PC-9 (cell line): ENCODE measurements at regions not wholly inside any gene's neighbourhood (a gene's known extent, or its start where the extent isn't known, plus 50 kb on each side); places are given as distances from the start of the nearest gene placed in this dataset.

ENCODE experiments used
- BruUV-seq: library from RNA; stranded (reverse); fragments of 400-500 nt; replicated peaks from 2 replicates; lab custom pipeline; 2021; lab: Mats Ljungman, UMichigan
- CTCF ChIA-PET: fragments of 300-600 bp; sonication (Branson Sonifier 250); formaldehyde crosslinking; loops from one replicate; lab custom pipeline; 2022; ENCODE audit warnings: antibody characterized with exemption; lab: Charles Lee
- POLR2A ChIA-PET: fragments of 300-600 bp; sonication (Branson Sonifier 250); formaldehyde crosslinking; loops from one replicate; lab custom pipeline; 2022; ENCODE audit warnings: antibody characterized with exemption; ENCODE audit not compliant: unreplicated experiment; lab: Charles Lee
- DNase-seq, 2 experiments: peaks; one replicate each; pipeline versions ENCODE4 v3.0.0 to v3.0.0-alpha.2; 2015 to 2022; ENCODE audit warnings: mixed read lengths in 1 of 2
- H2AFZ ChIP-seq: fragments of 200-600 bp; sonication (generic); 2 replicates; pipeline ENCODE4 v1.8.1; 2017; ENCODE audit warnings: antibody characterized with exemption
- H3F3A ChIP-seq: fragments of 200-600 bp; sonication (generic); 2 replicates; pipeline ENCODE4 v1.8.1; 2017; ENCODE audit warnings: antibody characterized with exemption, mild to moderate bottlenecking, low read depth; ENCODE audit not compliant: insufficient read depth
- H3K27ac ChIP-seq: fragments of 200-600 bp; sonication (generic); 2 replicates; pipeline ENCODE4 v1.6.1; 2016; ENCODE audit warnings: mixed run types
- H3K27me3 ChIP-seq: fragments of 200-600 bp; sonication (generic); 2 replicates; pipeline ENCODE4 v1.6.1; 2016; ENCODE audit warnings: low read depth, mixed run types; ENCODE audit not compliant: insufficient read depth
- H3K36me3 ChIP-seq: fragments of 200-600 bp; sonication (generic); 2 replicates; pipeline ENCODE4 v1.6.1; 2016; ENCODE audit warnings: low read depth, mixed run types
- H3K4me1 ChIP-seq: fragments of 200-600 bp; sonication (generic); replicated peaks from 2 replicates; pipeline ENCODE4 v1.6.1; 2016; ENCODE audit warnings: mixed run types; ENCODE audit not compliant: insufficient read depth
- H3K4me2 ChIP-seq: fragments of 200-600 bp; sonication (generic); 2 replicates; pipeline ENCODE4 v1.6.1; 2017; ENCODE audit warnings: mixed run types
- H3K4me3 ChIP-seq: fragments of 200-600 bp; sonication (generic); 2 replicates; pipeline ENCODE4 v1.6.1; 2016; ENCODE audit warnings: mixed run types
- H3K79me2 ChIP-seq: fragments of 200-600 bp; sonication (generic); 2 replicates; pipeline ENCODE4 v1.6.1; 2017; ENCODE audit warnings: low read depth, mixed run types
- H3K9me2 ChIP-seq: fragments of 200-600 bp; sonication (generic); 2 replicates; pipeline ENCODE4 v1.8.1; 2017; ENCODE audit warnings: mild to moderate bottlenecking; ENCODE audit not compliant: insufficient read depth
- H3K9me3 ChIP-seq: fragments of 200-600 bp; sonication (generic); 2 replicates; pipeline ENCODE4 v1.8.1; 2016; ENCODE audit warnings: low read depth; ENCODE audit not compliant: insufficient read depth
- H4K20me1 ChIP-seq: fragments of 200-600 bp; sonication (generic); 2 replicates; pipeline ENCODE4 v1.8.1; 2017; ENCODE audit not compliant: insufficient read depth
- EZH2 ChIP-seq: fragments of 200-600 bp; sonication (generic); IDR thresholded peaks from 2 replicates; pipeline ENCODE4 v1.8.0; 2017; ENCODE audit warnings: antibody characterized with exemption, low read depth
- intact Hi-C: fragments of 100-400 bp; cut with micrococcal nuclease; formaldehyde crosslinking; loops from one replicate; pipeline ENCODE4 v1.10.0; 2022; ENCODE audit not compliant: unreplicated experiment
- TF ChIP-seq, protein P1 (sequence below): fragments of 200-600 bp; sonication (generic); conservative IDR thresholded peaks from 2 replicates; pipeline ENCODE4 v1.6.1; 2017; ENCODE audit warnings: mixed run types, antibody characterized with exemption, mild to moderate bottlenecking, moderate library complexity

DNA sequence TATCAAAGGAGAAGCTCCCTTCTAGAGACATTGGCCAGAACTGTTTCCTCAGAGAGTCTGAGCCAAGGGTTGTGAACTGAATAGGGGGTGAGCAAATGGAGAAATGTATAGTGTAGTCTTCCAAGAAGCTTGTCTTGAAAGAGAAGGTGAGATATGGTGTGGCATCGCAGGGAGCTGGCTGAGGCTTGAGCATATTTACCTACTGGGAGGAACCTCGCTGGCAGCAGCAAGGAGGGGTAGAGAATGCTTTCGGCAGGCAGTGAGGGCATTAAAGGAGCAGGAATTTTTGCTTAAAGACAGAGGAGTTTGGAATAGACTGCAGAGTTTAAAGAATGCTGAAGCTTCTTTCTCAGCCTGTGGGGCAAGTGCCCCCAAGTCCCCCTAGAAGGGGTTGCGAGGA, 59.3 kb upstream of the PRMT8 start:
- no peaks in the 10 kb centered on the region for H3K9me2 ChIP-seq
- H3K27ac ChIP-seq = no peak overlapping the region
- POLR2A ChIA-PET = no interaction called here
- H3F3A ChIP-seq = no peaks in the 10 kb centered on the region
- H4K20me1 ChIP-seq = no peaks in the 10 kb centered on the region
- no peak for DNase-seq
- peak overlapping the region; percentile 15; the same call in 1 of the 2 replicates for H3K4me3 ChIP-seq
- CTCF ChIA-PET = no interaction called here
- no peaks in the 10 kb centered on the region for H3K4me1 ChIP-seq
- peaks cover 77% of the 10 kb centered on the region for H3K27me3 ChIP-seq
- peak overlapping the region; percentile 46 for H3K4me2 ChIP-seq
- H2AFZ ChIP-seq = 0 out of 2 replicates have a peak overlapping the region, but pooled peaks have one; percentile 30
- intact Hi-C loops = no loop called here
- BruUV-seq = no TSS peak
- no peak for TF ChIP-seq EZH2
- TF ChIP-seq, protein P1, sequence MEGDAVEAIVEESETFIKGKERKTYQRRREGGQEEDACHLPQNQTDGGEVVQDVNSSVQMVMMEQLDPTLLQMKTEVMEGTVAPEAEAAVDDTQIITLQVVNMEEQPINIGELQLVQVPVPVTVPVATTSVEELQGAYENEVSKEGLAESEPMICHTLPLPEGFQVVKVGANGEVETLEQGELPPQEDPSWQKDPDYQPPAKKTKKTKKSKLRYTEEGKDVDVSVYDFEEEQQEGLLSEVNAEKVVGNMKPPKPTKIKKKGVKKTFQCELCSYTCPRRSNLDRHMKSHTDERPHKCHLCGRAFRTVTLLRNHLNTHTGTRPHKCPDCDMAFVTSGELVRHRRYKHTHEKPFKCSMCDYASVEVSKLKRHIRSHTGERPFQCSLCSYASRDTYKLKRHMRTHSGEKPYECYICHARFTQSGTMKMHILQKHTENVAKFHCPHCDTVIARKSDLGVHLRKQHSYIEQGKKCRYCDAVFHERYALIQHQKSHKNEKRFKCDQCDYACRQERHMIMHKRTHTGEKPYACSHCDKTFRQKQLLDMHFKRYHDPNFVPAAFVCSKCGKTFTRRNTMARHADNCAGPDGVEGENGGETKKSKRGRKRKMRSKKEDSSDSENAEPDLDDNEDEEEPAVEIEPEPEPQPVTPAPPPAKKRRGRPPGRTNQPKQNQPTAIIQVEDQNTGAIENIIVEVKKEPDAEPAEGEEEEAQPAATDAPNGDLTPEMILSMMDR = no peak
- no peaks in the 10 kb centered on the region for H3K79me2 ChIP-seq
- H3K36me3 ChIP-seq = no peaks in the 10 kb centered on the region
- no peaks in the 10 kb centered on the region for H3K9me3 ChIP-seq

DNA sequence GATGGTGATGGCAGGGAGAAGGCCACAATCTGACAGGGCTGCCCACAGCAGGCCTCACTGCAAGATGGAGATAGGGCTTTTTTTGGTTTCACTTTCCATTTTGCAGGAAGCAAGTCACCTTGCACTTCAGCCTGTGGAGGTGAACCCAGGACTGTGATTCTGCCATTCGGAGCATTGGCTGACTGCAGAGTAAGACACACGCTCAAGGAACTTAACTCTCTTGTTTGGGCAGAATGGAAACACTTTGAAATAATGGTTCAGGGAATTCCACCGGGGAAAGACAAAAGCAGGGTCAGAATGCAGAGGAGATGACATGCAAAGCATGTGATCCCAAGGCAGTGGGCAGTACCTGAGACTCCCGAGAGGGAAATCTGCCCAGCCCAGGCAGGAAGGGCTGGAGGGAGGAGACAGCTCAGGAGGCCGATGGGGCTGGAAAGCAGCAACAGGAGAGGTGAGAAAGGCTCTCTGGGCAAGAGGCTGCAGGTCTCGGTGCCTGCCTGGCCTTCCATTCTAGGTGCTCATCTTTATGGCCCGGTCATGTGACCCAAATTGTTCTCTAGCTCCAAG, 58.7 kb upstream of the PRMT8 start:
- BruUV-seq = no TSS peak
- no peaks in the 10 kb centered on the region for H3K9me2 ChIP-seq
- intact Hi-C loops = no loop called here
- ChIA-PET CTCF (no interaction called here), POLR2A (no interaction called here)
- no peak for TF ChIP-seq EZH2
- TF ChIP-seq, protein P1 = no peak
- no peak for DNase-seq
- no peak overlapping the region for H3K27ac ChIP-seq
- H3K79me2 ChIP-seq = no peaks in the 10 kb centered on the region
- no peaks in the 10 kb centered on the region for H3F3A ChIP-seq
- H2AFZ ChIP-seq = 0 out of 2 replicates have a peak overlapping the region, but pooled peaks have one; percentile 30
- no peaks in the 10 kb centered on the region for H4K20me1 ChIP-seq
- H3K4me3 ChIP-seq = peak overlapping the region; percentile 15; the same call in 1 of the 2 replicates
- H3K27me3 ChIP-seq = peaks cover 75% of the 10 kb centered on the region
- peak overlapping the region; percentile 46 for H3K4me2 ChIP-seq
- no peaks in the 10 kb centered on the region for H3K4me1 ChIP-seq
- H3K9me3 ChIP-seq = no peaks in the 10 kb centered on the region
- no peaks in the 10 kb centered on the region for H3K36me3 ChIP-seq

DNA sequence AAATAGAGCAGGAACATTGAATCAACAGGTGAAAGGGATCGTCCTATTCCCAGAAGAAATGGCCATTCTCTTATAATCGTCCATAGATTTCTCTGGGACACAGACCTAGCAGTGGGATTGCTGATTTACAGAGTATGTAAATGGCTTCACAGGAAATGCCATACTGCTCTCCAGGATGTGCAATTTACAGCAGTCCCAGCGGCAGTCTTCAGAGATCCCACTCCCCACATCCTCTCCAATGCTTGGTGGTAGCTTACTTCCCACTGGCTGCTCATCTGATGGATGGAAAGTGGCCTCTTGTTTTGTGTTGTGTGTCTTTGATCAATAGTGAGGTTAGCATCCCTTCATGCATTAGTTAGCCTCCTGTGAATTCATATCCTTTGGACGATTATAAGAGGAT, 58.1 kb upstream of the PRMT8 start:
- CTCF ChIA-PET = no interaction called here
- Histone ChIP-seq H3K27ac (no peak overlapping the region), H3K27me3 (peaks cover 72% of the 10 kb centered on the region), H3K4me3 (no peak overlapping the region), H3K79me2 (no peaks in the 10 kb centered on the region), H3K36me3 (no peaks in the 10 kb centered on the region), H3K4me1 (no peaks in the 10 kb centered on the region), H3F3A (no peaks in the 10 kb centered on the region), H3K4me2 (peak overlapping the region; percentile 46; the same call in 1 of the 2 replicates), H2AFZ (no peak overlapping the region), H3K9me3 (no peaks in the 10 kb centered on the region), H3K9me2 (no peaks in the 10 kb centered on the region), H4K20me1 (no peaks in the 10 kb centered on the region)
- DNase-seq = no peak
- intact Hi-C loops = no loop called here
- no TSS peak for BruUV-seq
- POLR2A ChIA-PET = no interaction called here
- no peak for TF ChIP-seq EZH2
- TF ChIP-seq, protein P1 = no peak
